Mesendoderm (in vitro differentiated cells): ENCODE measurements at regions not wholly inside any gene's neighbourhood (a gene's known extent, or its start where the extent isn't known, plus 50 kb on each side); places are given as distances from the start of the nearest gene placed in this dataset.
A peak's percentile ranks its signal among the peaks of the same experiment; 100 is the strongest.

Experiments
- DNase-seq: peaks from one replicate; pipeline ENCODE4 v3.0.0; 2013
- H2AK5ac ChIP-seq: 2 replicates; pipeline ENCODE4 v1.6.1; 2013; ENCODE audit warnings: low read length, inconsistent platforms
- H2BK120ac ChIP-seq: 2 replicates; pipeline ENCODE4 v1.6.1; 2013; ENCODE audit warnings: low read depth, mild to moderate bottlenecking, low read length, moderate library complexity, mixed read lengths
- H2BK15ac ChIP-seq: replicated peaks from 2 replicates; pipeline ENCODE4 v1.6.1; 2013; ENCODE audit warnings: low read depth, mild to moderate bottlenecking, moderate library complexity
- H2BK5ac ChIP-seq: 2 replicates; pipeline ENCODE4 v1.6.1; 2013; ENCODE audit warnings: low read length, inconsistent platforms
- H3K18ac ChIP-seq: 2 replicates; pipeline ENCODE4 v1.6.1; 2013; ENCODE audit warnings: mild to moderate bottlenecking, low read length, mixed read lengths
- H3K23ac ChIP-seq: one replicate; pipeline ENCODE4 v1.6.1; 2013; ENCODE audit warnings: low read length
- H3K27ac ChIP-seq: 2 replicates; pipeline ENCODE4 v1.5.1; 2013; ENCODE audit warnings: low read depth, mild to moderate bottlenecking, inconsistent platforms, low read length, moderate library complexity
- H3K27me3 ChIP-seq: 2 replicates; pipeline ENCODE4 v1.6.1; 2013; ENCODE audit warnings: low read length, control low read depth, mild to moderate bottlenecking, inconsistent platforms; ENCODE audit not compliant: insufficient read depth, poor library complexity
- H3K36me3 ChIP-seq: 2 replicates; pipeline ENCODE4 v1.6.1; 2013; ENCODE audit warnings: low read length, inconsistent platforms; ENCODE audit not compliant: control insufficient read depth, insufficient read depth
- H3K4ac ChIP-seq: one replicate; pipeline ENCODE4 v1.6.1; 2013; ENCODE audit warnings: low read depth, mild to moderate bottlenecking, low read length, moderate library complexity
- H3K4me1 ChIP-seq: 2 replicates; pipeline ENCODE4 v1.6.1; 2013; ENCODE audit warnings: low read depth, low read length, inconsistent platforms; ENCODE audit not compliant: control insufficient read depth
- H3K4me2 ChIP-seq: 2 replicates; pipeline ENCODE4 v1.6.1; 2013; ENCODE audit warnings: low read length
- H3K4me3 ChIP-seq: 2 replicates; pipeline ENCODE4 v1.5.1; 2013; ENCODE audit warnings: mild to moderate bottlenecking, low read length
- H3K56ac ChIP-seq: one replicate; pipeline ENCODE4 v1.6.1; 2013; ENCODE audit warnings: low read length
- H3K79me1 ChIP-seq: 2 replicates; pipeline ENCODE4 v1.6.1; 2013; ENCODE audit warnings: low read length, inconsistent platforms
- H3K79me2 ChIP-seq: 2 replicates; pipeline ENCODE4 v1.6.1; 2013; ENCODE audit warnings: mild to moderate bottlenecking, low read length; ENCODE audit not compliant: control insufficient read depth, insufficient read depth
- H3K9ac ChIP-seq: 2 replicates; pipeline ENCODE4 v1.6.1; 2013; ENCODE audit warnings: low read length, inconsistent platforms
- H4K5ac ChIP-seq: one replicate; pipeline ENCODE4 v1.6.1; 2013; ENCODE audit warnings: low read length
- H4K8ac ChIP-seq: one replicate; pipeline ENCODE4 v1.6.1; 2013; ENCODE audit warnings: low read depth, mild to moderate bottlenecking, control low read depth, low read length, moderate library complexity
- WGBS: extraction: QIAGEN DNeasy Blood & Tissue Kit; methylation state at CpG from one replicate; pipeline ENCODE4 v1.1.7; 2013; ENCODE audit warnings: low lambda C conversion rate, missing lambda C conversion rate; ENCODE audit not compliant: insufficient coverage; ENCODE audit errors: extremely low coverage; 5-methylcytosine and 5-hydroxymethylcytosine counted together

DNA sequence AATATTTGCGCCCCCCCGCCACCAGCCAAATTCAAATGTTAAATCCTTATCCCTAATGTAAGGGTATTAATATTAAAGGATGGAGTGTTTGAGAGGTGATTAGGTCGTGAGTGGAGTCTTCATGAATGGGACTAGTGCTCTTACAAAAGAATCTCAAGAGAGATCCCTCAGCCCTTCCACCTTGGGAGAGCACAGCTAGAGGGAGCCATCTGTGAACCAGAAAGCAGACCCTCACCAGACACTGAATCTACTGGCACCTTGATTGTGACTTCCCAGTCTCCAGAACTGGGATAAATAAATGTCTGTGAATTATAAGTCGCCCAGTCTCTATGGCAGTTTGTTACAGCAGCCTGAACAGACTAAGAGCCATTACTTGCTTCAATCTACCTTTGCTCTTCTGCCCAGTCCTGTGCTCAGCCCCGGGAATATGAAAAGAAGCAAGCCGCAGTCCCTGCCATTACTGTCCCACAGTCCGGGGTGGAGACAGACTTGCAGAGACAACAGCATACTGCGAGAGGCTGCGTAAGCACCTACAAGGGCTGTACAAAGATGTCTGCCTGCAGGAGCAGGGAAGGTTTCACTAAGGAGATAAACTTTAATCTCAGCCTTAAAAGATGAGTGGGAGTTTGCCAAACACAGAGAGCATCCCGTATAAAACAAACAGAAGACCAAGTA lies 110.7 kb upstream of the TMCO5A start:
- no peak overlapping the region for H3K27ac ChIP-seq
- no peak overlapping the region for H3K56ac ChIP-seq
- no peak overlapping the region for H3K4ac ChIP-seq
- DNase-seq, result peak; percentile 24
- H3K9ac ChIP-seq, result no peak overlapping the region
- no peaks in the 10 kb centered on the region for H3K79me2 ChIP-seq
- no peak overlapping the region for H3K18ac ChIP-seq
- no peak overlapping the region for H3K4me2 ChIP-seq
- no peak overlapping the region for H3K23ac ChIP-seq
- no CpG with 5 or more reads among the region's 10 CpGs for WGBS
- H2BK5ac ChIP-seq, result no peak overlapping the region
- H3K4me3 ChIP-seq, result no peak overlapping the region
- no peak overlapping the region for H2BK15ac ChIP-seq
- H4K5ac ChIP-seq, result no peak overlapping the region
- H3K36me3 ChIP-seq, result no peaks in the 10 kb centered on the region
- H2AK5ac ChIP-seq, result no peak overlapping the region
- H2BK120ac ChIP-seq, result no peak overlapping the region
- no peak overlapping the region for H4K8ac ChIP-seq
- H3K4me1 ChIP-seq, result no peaks in the 10 kb centered on the region
- no peaks in the 10 kb centered on the region for H3K27me3 ChIP-seq
- H3K79me1 ChIP-seq, result no peaks in the 10 kb centered on the region

DNA sequence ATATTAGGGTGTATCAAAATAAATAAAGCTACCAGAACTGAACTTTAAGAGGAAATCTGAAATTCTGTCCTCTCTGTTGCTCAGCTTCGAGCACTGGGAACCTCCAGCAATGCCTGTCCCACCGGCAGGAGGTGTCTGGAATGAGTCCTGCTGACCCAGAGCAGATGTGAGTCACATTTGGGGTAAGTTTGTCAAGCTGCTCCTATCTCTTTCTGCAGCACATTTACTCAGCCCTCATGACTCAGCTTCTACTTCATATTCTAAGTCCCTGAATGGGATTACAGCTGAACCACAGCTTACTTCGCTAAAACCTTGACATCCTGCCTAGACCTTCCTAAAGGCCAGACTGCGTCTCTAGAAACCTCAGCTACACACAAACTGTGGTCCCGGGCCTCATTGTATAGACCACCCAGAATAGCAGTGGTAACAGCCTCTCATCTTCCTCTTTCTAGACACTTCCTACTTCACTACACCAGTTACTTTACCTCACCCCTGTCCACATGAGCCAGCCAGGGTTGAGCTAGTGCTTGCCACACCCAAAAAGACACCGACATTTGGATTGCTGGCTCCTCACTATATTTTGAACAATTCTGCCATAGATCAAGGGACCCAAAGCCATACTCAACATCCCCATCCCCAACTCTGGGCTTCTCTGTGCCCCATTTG lies 109.6 kb upstream of the TMCO5A start:
- Histone ChIP-seq H3K18ac (no peak overlapping the region), H4K8ac (no peak overlapping the region), H4K5ac (no peak overlapping the region), H2BK120ac (no peak overlapping the region), H3K79me2 (no peaks in the 10 kb centered on the region), H3K23ac (no peak overlapping the region), H3K36me3 (no peaks in the 10 kb centered on the region), H2BK5ac (no peak overlapping the region), H2AK5ac (no peak overlapping the region), H3K9ac (no peak overlapping the region), H3K4me3 (no peak overlapping the region), H3K4ac (no peak overlapping the region), H3K27me3 (no peaks in the 10 kb centered on the region), H2BK15ac (no peak overlapping the region), H3K79me1 (no peaks in the 10 kb centered on the region), H3K27ac (no peak overlapping the region), H3K4me1 (no peaks in the 10 kb centered on the region), H3K4me2 (no peak overlapping the region), H3K56ac (no peak overlapping the region)
- peak; percentile 52 for DNase-seq
- no CpG with 5 or more reads among the region's 6 CpGs for WGBS

DNA sequence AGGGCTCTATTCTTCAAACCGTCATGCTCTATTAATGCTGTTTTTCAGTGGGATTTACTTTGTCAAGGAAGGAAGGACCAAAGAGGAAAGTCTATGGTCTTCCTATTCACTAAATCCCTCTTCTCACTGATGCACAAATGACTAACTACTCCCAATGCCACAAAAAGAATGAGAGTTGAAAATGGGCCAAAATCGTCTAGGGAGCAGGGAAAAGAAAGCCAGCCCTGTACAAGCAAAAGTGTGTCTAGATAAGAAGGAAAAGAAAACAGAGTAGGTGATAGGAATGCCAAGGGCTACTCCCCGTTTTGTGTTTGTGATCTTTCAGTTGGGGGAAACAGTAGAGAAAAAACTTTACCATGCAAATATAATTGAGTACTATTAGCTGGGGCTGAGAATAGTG lies 97.2 kb upstream of the TMCO5A start:
- H3K79me1 ChIP-seq, result no peaks in the 10 kb centered on the region
- no peak for DNase-seq
- no peak overlapping the region for H3K27ac ChIP-seq
- H3K23ac ChIP-seq, result no peak overlapping the region
- no CpG with 5 or more reads among the region's 3 CpGs for WGBS
- no peaks in the 10 kb centered on the region for H3K79me2 ChIP-seq
- no peaks in the 10 kb centered on the region for H3K4me1 ChIP-seq
- H3K4ac ChIP-seq, result no peak overlapping the region
- H3K4me2 ChIP-seq, result no peak overlapping the region
- H4K5ac ChIP-seq, result no peak overlapping the region
- no peak overlapping the region for H4K8ac ChIP-seq
- H3K56ac ChIP-seq, result no peak overlapping the region
- no peak overlapping the region for H3K9ac ChIP-seq
- H2BK5ac ChIP-seq, result no peak overlapping the region
- no peak overlapping the region for H3K4me3 ChIP-seq
- no peak overlapping the region for H3K18ac ChIP-seq
- H2BK120ac ChIP-seq, result no peak overlapping the region
- no peak overlapping the region for H2BK15ac ChIP-seq
- no peaks in the 10 kb centered on the region for H3K27me3 ChIP-seq
- no peak overlapping the region for H2AK5ac ChIP-seq
- no peaks in the 10 kb centered on the region for H3K36me3 ChIP-seq

DNA sequence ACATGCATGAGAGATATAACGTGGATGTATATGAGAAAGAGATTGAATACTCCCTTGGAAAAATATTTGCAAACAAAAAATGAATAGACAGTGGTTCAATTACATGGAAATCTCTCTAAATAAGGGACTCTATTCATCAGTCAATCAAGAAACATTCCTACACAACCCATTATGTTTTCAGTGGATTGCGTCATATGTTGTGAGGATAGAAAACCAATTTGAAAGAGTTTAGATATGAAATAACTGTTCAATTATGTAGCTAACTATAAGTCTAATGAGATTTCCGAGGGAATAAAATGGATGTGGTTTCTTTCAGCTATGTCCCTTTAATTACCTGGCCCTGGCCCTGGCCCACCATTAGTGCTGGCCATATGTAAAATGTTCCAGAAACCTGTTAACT lies 86.7 kb upstream of the TMCO5A start:
- no peak overlapping the region for H2BK15ac ChIP-seq
- no peak overlapping the region for H3K9ac ChIP-seq
- H3K18ac ChIP-seq, result no peak overlapping the region
- H3K27me3 ChIP-seq, result no peaks in the 10 kb centered on the region
- no peak overlapping the region for H3K4ac ChIP-seq
- H4K5ac ChIP-seq, result no peak overlapping the region
- no peak for DNase-seq
- no peak overlapping the region for H3K27ac ChIP-seq
- H2BK120ac ChIP-seq, result no peak overlapping the region
- H3K4me1 ChIP-seq, result no peaks in the 10 kb centered on the region
- H4K8ac ChIP-seq, result no peak overlapping the region
- no peaks in the 10 kb centered on the region for H3K36me3 ChIP-seq
- H3K23ac ChIP-seq, result no peak overlapping the region
- H2BK5ac ChIP-seq, result no peak overlapping the region
- no CpG with 5 or more reads among the region's 3 CpGs for WGBS
- H3K79me2 ChIP-seq, result no peaks in the 10 kb centered on the region
- H3K4me2 ChIP-seq, result no peak overlapping the region
- H3K4me3 ChIP-seq, result no peak overlapping the region
- H2AK5ac ChIP-seq, result no peak overlapping the region
- no peaks in the 10 kb centered on the region for H3K79me1 ChIP-seq
- no peak overlapping the region for H3K56ac ChIP-seq

DNA sequence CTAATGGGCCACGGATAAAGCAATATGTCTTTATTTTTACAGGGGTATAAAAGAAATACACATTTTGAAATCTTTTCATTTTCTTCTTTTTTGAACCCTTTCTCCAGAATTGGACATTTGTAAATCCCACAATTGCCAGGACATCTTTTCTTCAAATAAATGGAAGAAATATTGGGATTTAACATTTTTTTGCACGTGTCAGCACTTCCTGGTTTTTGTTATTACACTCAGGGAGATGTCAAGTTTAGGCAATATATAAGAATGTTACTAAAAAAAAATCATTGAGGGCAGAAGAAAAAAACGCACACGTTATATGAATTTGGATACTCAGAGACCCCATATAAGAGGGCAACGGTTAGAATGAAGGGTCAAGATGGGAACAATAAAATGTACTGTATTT lies 78.3 kb upstream of the TMCO5A start:
- no peak overlapping the region for H3K4me2 ChIP-seq
- no peak overlapping the region for H3K23ac ChIP-seq
- H3K56ac ChIP-seq, result no peak overlapping the region
- H3K4me1 ChIP-seq, result no peaks in the 10 kb centered on the region
- H4K8ac ChIP-seq, result no peak overlapping the region
- H2BK120ac ChIP-seq, result no peak overlapping the region
- no peaks in the 10 kb centered on the region for H3K36me3 ChIP-seq
- no CpG with 5 or more reads among the region's 5 CpGs for WGBS
- no peaks in the 10 kb centered on the region for H3K79me2 ChIP-seq
- H3K9ac ChIP-seq, result no peak overlapping the region
- H4K5ac ChIP-seq, result no peak overlapping the region
- DNase-seq, result no peak
- no peak overlapping the region for H3K4me3 ChIP-seq
- H3K79me1 ChIP-seq, result no peaks in the 10 kb centered on the region
- H3K27ac ChIP-seq, result no peak overlapping the region
- H2BK15ac ChIP-seq, result no peak overlapping the region
- no peak overlapping the region for H2AK5ac ChIP-seq
- H2BK5ac ChIP-seq, result no peak overlapping the region
- no peak overlapping the region for H3K4ac ChIP-seq
- no peak overlapping the region for H3K18ac ChIP-seq
- no peaks in the 10 kb centered on the region for H3K27me3 ChIP-seq

DNA sequence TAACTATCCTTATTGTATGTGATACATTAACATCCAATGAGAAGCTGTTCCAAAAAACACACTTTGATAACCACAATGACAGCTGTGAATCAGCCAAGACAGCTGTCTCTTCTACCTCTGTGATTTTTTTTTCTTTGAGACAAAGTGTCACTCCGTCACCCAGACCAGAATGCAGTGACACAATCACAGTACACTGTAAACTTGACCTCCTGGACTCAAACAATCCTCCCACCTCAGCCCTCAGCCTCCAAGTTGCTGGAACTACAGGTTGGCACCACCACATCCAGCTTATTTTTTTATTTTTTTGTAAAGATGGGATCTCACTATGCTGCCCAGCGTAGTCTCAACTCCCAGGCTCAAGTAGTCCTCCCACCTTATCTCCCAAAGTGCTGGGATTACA lies 73.5 kb upstream of the TMCO5A start:
- Histone ChIP-seq H2AK5ac (no peak overlapping the region), H3K27ac (no peak overlapping the region), H3K56ac (no peak overlapping the region), H3K79me1 (no peaks in the 10 kb centered on the region), H2BK15ac (no peak overlapping the region), H3K9ac (no peak overlapping the region), H3K4me1 (no peaks in the 10 kb centered on the region), H4K5ac (no peak overlapping the region), H2BK120ac (no peak overlapping the region), H3K79me2 (no peaks in the 10 kb centered on the region), H2BK5ac (no peak overlapping the region), H3K4me3 (no peak overlapping the region), H3K36me3 (no peaks in the 10 kb centered on the region), H3K23ac (no peak overlapping the region), H3K4ac (no peak overlapping the region), H3K4me2 (no peak overlapping the region), H4K8ac (no peak overlapping the region), H3K18ac (no peak overlapping the region), H3K27me3 (no peaks in the 10 kb centered on the region)
- no CpG with 5 or more reads among the region's 2 CpGs for WGBS
- no peak for DNase-seq
